Esophagus muscularis mucosa (tissue), 2 donors: ENCODE measurements at regions not wholly inside any gene's neighbourhood (a gene's known extent, or its start where the extent isn't known, plus 50 kb on each side); places are given as distances from the start of the nearest gene placed in this dataset.

Experiments
- EP300 ChIP-seq: sonication (generic); formaldehyde crosslinking; IDR thresholded peaks from one replicate; pipeline ENCODE4 v1.6.1; 2017; ENCODE audit warnings: antibody characterized with exemption
- POLR2A ChIP-seq: fragments of 450-650 bp; IDR thresholded peaks from one replicate; pipeline ENCODE4 v1.6.1; 2017; ENCODE audit warnings: antibody characterized with exemption, moderate library complexity, mild to moderate bottlenecking, low read depth

GRCh38 chr2:12432985-12433625 is 283.6 kb upstream of the TRIB2 start:
- no peak for TF ChIP-seq POLR2A
- no peak for TF ChIP-seq EP300
